Sigmoid colon (tissue), 6 donors: ENCODE measurements at regions not wholly inside any gene's neighbourhood (a gene's known extent, or its start where the extent isn't known, plus 50 kb on each side); places are given as distances from the start of the nearest gene placed in this dataset.

ENCODE experiments used
- DNase-seq: peaks from one replicate; pipeline ENCODE4 v3.0.0-alpha.2; 2019
- H3K27ac ChIP-seq, 4 donors: fragments of 200-600 bp; sonication (generic); one replicate each; pipeline ENCODE4 v1.5.1; 2016 to 2019; ENCODE audit warnings: mild to moderate bottlenecking in 1 of 4
- H3K27me3 ChIP-seq, 3 donors: fragments of 200-600 bp; sonication (generic); one replicate each; pipeline ENCODE4 v1.5.1; 2019; ENCODE audit warnings: mild to moderate bottlenecking in 1 of 3
- H3K36me3 ChIP-seq, 4 donors: fragments of 200-600 bp; sonication (generic); one replicate each; pipeline ENCODE4 v1.5.1; 2016 to 2019
- H3K4me1 ChIP-seq, 4 donors: fragments of 200-600 bp; sonication (generic); one replicate each; pipeline ENCODE4 v1.5.1; 2017 to 2019
- H3K4me3 ChIP-seq, 4 donors: fragments of 200-600 bp; sonication (generic); one replicate each; pipeline ENCODE4 v1.5.1; 2017 to 2019; ENCODE audit warnings: mild to moderate bottlenecking in 2 of 4, moderate library complexity in 1 of 4
- H3K9me3 ChIP-seq, 4 donors: fragments of 200-600 bp in 3 of 4; sonication (generic) in 3 of 4; one replicate each; pipeline versions ENCODE4 v1.5.1 to v1.6.1; 2013 to 2019
- EP300 ChIP-seq, 4 donors: sonication (generic); formaldehyde crosslinking; IDR thresholded peaks; one replicate each; pipeline ENCODE4 v1.6.1; 2017; ENCODE audit warnings: antibody characterized with exemption in 4 of 4
- POLR2A ChIP-seq, 2 donors: fragments of 450-650 bp; IDR thresholded peaks; one replicate each; pipeline ENCODE4 v1.6.1; 2016; ENCODE audit warnings: antibody characterized with exemption in 2 of 2, mild to moderate bottlenecking in 2 of 2, moderate library complexity in 2 of 2
- POLR2AphosphoS5 ChIP-seq, 4 donors: sonication (generic); formaldehyde crosslinking; IDR thresholded peaks; one replicate each; pipeline ENCODE4 v1.6.1; 2017; ENCODE audit warnings: antibody characterized with exemption in 4 of 4
- WGBS, 2 donors: extraction: QIAGEN DNeasy Blood & Tissue Kit; methylation state at CpG; one replicate each; pipeline ENCODE4 v1.1.7; 2013; 5-methylcytosine and 5-hydroxymethylcytosine counted together
- intact Hi-C: fragments of 100-400 bp; cut with DNase I; formaldehyde crosslinking; loops from one replicate; pipeline ENCODE4 v1.15.1; 2023
- TF ChIP-seq, protein P1 (sequence below), 4 experiments: fragments of 450-650 bp in 3 of 4; fragments of 200-600 bp in 1 of 4; IDR thresholded peaks; one replicate each; pipeline ENCODE4 v1.5.1; 2016 to 2019; ENCODE audit warnings: antibody characterized with exemption in 4 of 4, mild to moderate bottlenecking in 3 of 4, moderate library complexity in 2 of 4
- donor health status: healthy with polysubstance abuse.
- donor health status: healthy.

DNA sequence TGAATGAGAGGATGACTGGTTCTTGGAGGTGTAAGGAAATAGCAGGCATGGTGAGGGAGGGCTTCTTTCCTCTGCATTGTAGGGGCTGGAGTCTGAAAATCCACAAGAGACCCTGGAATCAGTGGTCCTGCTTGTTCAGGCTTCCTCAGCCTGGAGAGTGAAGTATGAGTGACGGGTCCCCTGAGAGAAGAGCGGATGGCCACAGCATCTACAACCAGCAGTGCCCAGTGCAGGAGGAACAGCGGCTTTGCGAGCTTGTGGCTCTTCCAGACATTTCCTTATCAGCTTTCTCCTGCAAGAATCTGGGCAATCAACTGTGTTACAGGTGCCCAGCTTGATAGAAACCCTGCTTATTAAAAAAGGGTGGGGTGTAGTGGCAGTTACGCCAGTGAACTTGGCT lies 97.0 kb upstream of the HES1 start:
- no peaks in the 10 kb centered on the region for H3K27me3 ChIP-seq
- H3K27ac ChIP-seq = no peak overlapping the region
- H3K9me3 ChIP-seq = no peaks in the 10 kb centered on the region
- no peak for DNase-seq
- 33 to 83% methylated on average over 5 of the region's 5 CpGs for WGBS, 2 donors
- H3K4me3 ChIP-seq = no peak overlapping the region
- H3K36me3 ChIP-seq = no peaks in the 10 kb centered on the region
- intact Hi-C loops = no loop called here
- no peak for TF ChIP-seq EP300 (IDR thresholded peaks at IDR 0.05)
- no peak for TF ChIP-seq POLR2AphosphoS5 (IDR thresholded peaks at IDR 0.05)
- TF ChIP-seq, protein P1, sequence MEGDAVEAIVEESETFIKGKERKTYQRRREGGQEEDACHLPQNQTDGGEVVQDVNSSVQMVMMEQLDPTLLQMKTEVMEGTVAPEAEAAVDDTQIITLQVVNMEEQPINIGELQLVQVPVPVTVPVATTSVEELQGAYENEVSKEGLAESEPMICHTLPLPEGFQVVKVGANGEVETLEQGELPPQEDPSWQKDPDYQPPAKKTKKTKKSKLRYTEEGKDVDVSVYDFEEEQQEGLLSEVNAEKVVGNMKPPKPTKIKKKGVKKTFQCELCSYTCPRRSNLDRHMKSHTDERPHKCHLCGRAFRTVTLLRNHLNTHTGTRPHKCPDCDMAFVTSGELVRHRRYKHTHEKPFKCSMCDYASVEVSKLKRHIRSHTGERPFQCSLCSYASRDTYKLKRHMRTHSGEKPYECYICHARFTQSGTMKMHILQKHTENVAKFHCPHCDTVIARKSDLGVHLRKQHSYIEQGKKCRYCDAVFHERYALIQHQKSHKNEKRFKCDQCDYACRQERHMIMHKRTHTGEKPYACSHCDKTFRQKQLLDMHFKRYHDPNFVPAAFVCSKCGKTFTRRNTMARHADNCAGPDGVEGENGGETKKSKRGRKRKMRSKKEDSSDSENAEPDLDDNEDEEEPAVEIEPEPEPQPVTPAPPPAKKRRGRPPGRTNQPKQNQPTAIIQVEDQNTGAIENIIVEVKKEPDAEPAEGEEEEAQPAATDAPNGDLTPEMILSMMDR (IDR thresholded peaks at IDR 0.05) = no peak
- TF ChIP-seq POLR2A (IDR thresholded peaks at IDR 0.05) = no peak
- no peaks in the 10 kb centered on the region for H3K4me1 ChIP-seq

GRCh38 chr3:194040516-194041273 lies 95.3 kb upstream of the HES1 start:
- intact Hi-C loops = no loop called here
- TF ChIP-seq, protein P1 (IDR thresholded peaks at IDR 0.05) = no peak
- TF ChIP-seq EP300 (IDR thresholded peaks at IDR 0.05) = no peak
- TF ChIP-seq POLR2A (IDR thresholded peaks at IDR 0.05) = no peak
- no peak for TF ChIP-seq POLR2AphosphoS5 (IDR thresholded peaks at IDR 0.05)
- H3K36me3 ChIP-seq = no peaks in the 10 kb centered on the region
- H3K4me1 ChIP-seq = no peaks in the 10 kb centered on the region
- DNase-seq = no peak
- WGBS, 2 donors = 79 to 82% methylated on average over 15 of the region's 15 CpGs
- H3K27me3 ChIP-seq = no peaks in the 10 kb centered on the region
- no peaks in the 10 kb centered on the region for H3K9me3 ChIP-seq
- no peak overlapping the region for H3K27ac ChIP-seq
- H3K4me3 ChIP-seq = no peak overlapping the region

DNA sequence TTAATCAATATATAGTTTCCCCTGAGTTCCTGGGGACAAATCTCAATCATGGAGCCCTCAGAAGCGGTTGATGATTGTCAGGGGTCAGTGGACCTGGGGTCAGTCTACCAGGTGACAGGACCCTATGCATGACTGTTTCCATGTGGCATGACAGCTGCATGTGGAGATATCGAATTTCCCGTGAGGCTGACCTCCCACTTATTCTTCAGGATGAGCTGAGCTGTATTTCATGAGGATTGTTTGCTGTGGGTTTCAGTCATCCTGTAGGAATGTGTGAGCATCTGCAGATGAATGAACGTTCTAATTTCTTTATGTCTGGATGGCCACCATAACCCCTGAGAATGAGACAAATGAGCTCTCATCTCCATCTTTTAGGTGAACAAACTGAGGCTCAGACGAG lies 93.0 kb upstream of the HES1 start:
- intact Hi-C loops = no loop called here
- WGBS, 2 donors = 88 to 90% methylated on average over 5 of the region's 5 CpGs

GRCh38 chr3:194043516-194043915 lies 92.4 kb upstream of the HES1 start:
- no peaks in the 10 kb centered on the region for H3K27me3 ChIP-seq
- peaks cover 0 to 11% (median 3%) of the 10 kb centered on the region in 4 donors for H3K4me1 ChIP-seq
- intact Hi-C loops = no loop called here
- TF ChIP-seq POLR2AphosphoS5 (IDR thresholded peaks at IDR 0.05) = no peak
- TF ChIP-seq POLR2A (IDR thresholded peaks at IDR 0.05) = no peak
- no peak overlapping the region for H3K4me3 ChIP-seq
- no peaks in the 10 kb centered on the region for H3K36me3 ChIP-seq
- no peak for DNase-seq
- WGBS, 2 donors = 82 to 91% methylated on average over 3 of the region's 3 CpGs
- H3K9me3 ChIP-seq = no peaks in the 10 kb centered on the region
- no peak overlapping the region for H3K27ac ChIP-seq

More for the DNA sequence above, 93.0 kb upstream of the HES1 start:
- DNase-seq = no peak
- H3K4me3 ChIP-seq = no peak overlapping the region
- peaks cover 0 to 11% (median 3%) of the 10 kb centered on the region in 4 donors for H3K4me1 ChIP-seq
- H3K36me3 ChIP-seq = no peaks in the 10 kb centered on the region
- H3K9me3 ChIP-seq = no peaks in the 10 kb centered on the region
- H3K27ac ChIP-seq = no peak overlapping the region
- no peak for TF ChIP-seq EP300 (IDR thresholded peaks at IDR 0.05)
- TF ChIP-seq, protein P1 (IDR thresholded peaks at IDR 0.05) = no peak
- TF ChIP-seq POLR2A (IDR thresholded peaks at IDR 0.05) = no peak
- TF ChIP-seq POLR2AphosphoS5 (IDR thresholded peaks at IDR 0.05) = no peak
- H3K27me3 ChIP-seq = no peaks in the 10 kb centered on the region

DNA sequence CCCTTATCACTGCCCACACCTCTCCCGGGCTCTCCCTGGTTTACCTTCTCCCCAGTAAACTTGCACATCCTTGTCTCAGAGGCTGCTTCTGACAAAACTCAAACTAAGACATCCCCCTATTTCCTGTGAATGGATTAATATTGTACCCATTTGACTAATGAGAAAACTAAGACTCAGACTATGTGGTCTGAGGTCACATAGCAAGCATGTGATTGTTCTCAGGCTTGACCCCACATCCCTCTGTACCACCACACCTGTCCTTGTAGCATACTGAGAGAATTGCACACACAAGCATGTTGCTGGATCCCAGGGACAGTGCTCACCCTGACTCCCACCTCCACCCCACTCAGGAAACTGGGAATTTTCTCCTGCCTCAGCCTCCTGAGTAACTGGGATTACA lies 90.7 kb upstream of the HES1 start:
- 88 to 90% methylated on average over 1 of the region's 1 CpG for WGBS, 2 donors
- Histone ChIP-seq H3K4me1 (peaks cover 0 to 11% (median 3%) of the 10 kb centered on the region in 4 donors), H3K9me3 (no peaks in the 10 kb centered on the region), H3K27me3 (no peaks in the 10 kb centered on the region), H3K27ac (no peak overlapping the region), H3K4me3 (no peak overlapping the region), H3K36me3 (no peaks in the 10 kb centered on the region)
- TF ChIP-seq, protein P1 (IDR thresholded peaks at IDR 0.05) = no peak
- TF ChIP-seq EP300 (IDR thresholded peaks at IDR 0.05) (no peak), POLR2AphosphoS5 (IDR thresholded peaks at IDR 0.05) (no peak), POLR2A (IDR thresholded peaks at IDR 0.05) (no peak)
- DNase-seq = no peak
- intact Hi-C loops = loop anchor here (5.0 kb wide), 1 partner anchor 43 kb away; no protein-coding TSS in a partner anchor
